Keratinocyte (primary cell): ENCODE measurements at regions not wholly inside any gene's neighbourhood (a gene's known extent, or its start where the extent isn't known, plus 50 kb on each side); places are given as distances from the start of the nearest gene placed in this dataset.
A peak's percentile ranks its signal among the peaks of the same experiment; 100 is the strongest.

Experiments used
- DNase-seq: peaks from one replicate; pipeline ENCODE4 v3.0.0-alpha.2; 2011; ENCODE audit warnings: low read depth, missing footprints, low spot score
- FAIRE-seq: peaks from 2 replicates; lab custom pipeline; 2011; peaks lifted over from hg19 to GRCh38; lab: Jason Lieb, UNC
- H2AFZ ChIP-seq: 2 replicates; pipeline ENCODE4 v1.6.0; 2012; ENCODE audit warnings: low read length, control low read depth, inconsistent platforms; ENCODE audit not compliant: control insufficient read depth
- H3K27ac ChIP-seq: 2 replicates; pipeline ENCODE4 v1.5.1; 2011; ENCODE audit warnings: low read length; ENCODE audit not compliant: control insufficient read depth, insufficient read depth
- H3K27me3 ChIP-seq: 3 replicates; pipeline ENCODE4 v1.6.0; 2011; ENCODE audit warnings: low read length; ENCODE audit not compliant: control insufficient read depth, insufficient read depth; ENCODE audit errors: extremely low read depth
- H3K36me3 ChIP-seq, 2 experiments: 2 replicates in 1 of 2; 3 replicates in 1 of 2; pipeline ENCODE4 v1.5.1; 2011; ENCODE audit warnings: low read length in 2 of 2, mild to moderate bottlenecking in 1 of 2; ENCODE audit not compliant: control insufficient read depth in 2 of 2, insufficient read depth in 2 of 2; ENCODE audit errors: extremely low read depth in 1 of 2
- H3K4me1 ChIP-seq: 3 replicates; pipeline ENCODE4 v1.5.1; 2011; ENCODE audit warnings: low read length; ENCODE audit not compliant: control insufficient read depth, insufficient read depth; ENCODE audit errors: extremely low read depth
- H3K4me2 ChIP-seq: 3 replicates; pipeline ENCODE4 v1.6.0; 2011; ENCODE audit warnings: low read depth, low read length; ENCODE audit not compliant: control insufficient read depth, insufficient read depth; ENCODE audit errors: extremely low read depth
- H3K4me3 ChIP-seq, 3 experiments: fragments of 200-600 bp in 1 of 3; sonication (generic) in 1 of 3; 2 replicates in 2 of 3; 3 replicates in 1 of 3; pipeline ENCODE4 v1.5.1; 2011 to 2016; ENCODE audit warnings: low read length in 3 of 3, mild to moderate bottlenecking in 3 of 3, control low read depth in 2 of 3, inconsistent platforms in 1 of 3, low read depth in 1 of 3, mixed read lengths in 1 of 3, mixed run types in 1 of 3, moderate library complexity in 1 of 3; ENCODE audit not compliant: control insufficient read depth in 2 of 3, insufficient read depth in 2 of 3; ENCODE audit errors: extremely low read depth in 1 of 3
- H3K79me2 ChIP-seq: 2 replicates; pipeline ENCODE4 v1.6.0; 2012; ENCODE audit warnings: low read length; ENCODE audit not compliant: control insufficient read depth, insufficient read depth
- H3K9ac ChIP-seq: 3 replicates; pipeline ENCODE4 v1.6.0; 2011; ENCODE audit warnings: low read length; ENCODE audit not compliant: control insufficient read depth, insufficient read depth; ENCODE audit errors: extremely low read depth
- H3K9me1 ChIP-seq: 3 replicates; pipeline ENCODE4 v1.6.0; 2011; ENCODE audit warnings: low read length; ENCODE audit not compliant: control insufficient read depth, insufficient read depth; ENCODE audit errors: extremely low read depth
- H3K9me3 ChIP-seq: 2 replicates; pipeline ENCODE4 v1.5.1; 2012; ENCODE audit warnings: low read depth, low read length; ENCODE audit not compliant: control insufficient read depth
- H4K20me1 ChIP-seq: 3 replicates; pipeline ENCODE4 v1.6.0; 2011; ENCODE audit warnings: low read length; ENCODE audit not compliant: control insufficient read depth, insufficient read depth; ENCODE audit errors: extremely low read depth
- EZH2 ChIP-seq: IDR thresholded peaks from one replicate; pipeline ENCODE4 v1.6.1; 2012; ENCODE audit warnings: inconsistent platforms, mild to moderate bottlenecking, low read length, moderate library complexity
- dilution Hi-C: fragments of 300-500 bp; cut with MboI; formaldehyde crosslinking; loops from one replicate; pipeline ENCODE4 v1.7.0; 2020; ENCODE audit warnings: low sequenced_read_pairs; ENCODE audit not compliant: extremely low pct_ligation_motif_present
- TF ChIP-seq, protein P1 (sequence below), 3 experiments: IDR thresholded peaks in 1 of 3; conservative IDR thresholded peaks in 1 of 3; optimal IDR thresholded peaks in 1 of 3; 2 replicates in 2 of 3; 3 replicates in 1 of 3; pipeline versions ENCODE3 to v1.5.1; 2011; ENCODE audit warnings: low read length in 3 of 3, mild to moderate bottlenecking in 3 of 3, moderate library complexity in 2 of 3, control low read depth in 1 of 3, inconsistent platforms in 1 of 3; ENCODE audit not compliant: insufficient read depth in 2 of 3; ENCODE audit errors: extremely low read depth in 1 of 3

GRCh38 chr10:36383349-36383748 is 741.3 kb upstream of the FZD8 start:
- dilution Hi-C loops = no loop called here
- FAIRE-seq = peak; percentile 29
- H3K9ac ChIP-seq = no peak overlapping the region

GRCh38 chr10:36381748-36382147 is 739.7 kb upstream of the FZD8 start:
- TF ChIP-seq EZH2 = no peak
- TF ChIP-seq, protein P1, sequence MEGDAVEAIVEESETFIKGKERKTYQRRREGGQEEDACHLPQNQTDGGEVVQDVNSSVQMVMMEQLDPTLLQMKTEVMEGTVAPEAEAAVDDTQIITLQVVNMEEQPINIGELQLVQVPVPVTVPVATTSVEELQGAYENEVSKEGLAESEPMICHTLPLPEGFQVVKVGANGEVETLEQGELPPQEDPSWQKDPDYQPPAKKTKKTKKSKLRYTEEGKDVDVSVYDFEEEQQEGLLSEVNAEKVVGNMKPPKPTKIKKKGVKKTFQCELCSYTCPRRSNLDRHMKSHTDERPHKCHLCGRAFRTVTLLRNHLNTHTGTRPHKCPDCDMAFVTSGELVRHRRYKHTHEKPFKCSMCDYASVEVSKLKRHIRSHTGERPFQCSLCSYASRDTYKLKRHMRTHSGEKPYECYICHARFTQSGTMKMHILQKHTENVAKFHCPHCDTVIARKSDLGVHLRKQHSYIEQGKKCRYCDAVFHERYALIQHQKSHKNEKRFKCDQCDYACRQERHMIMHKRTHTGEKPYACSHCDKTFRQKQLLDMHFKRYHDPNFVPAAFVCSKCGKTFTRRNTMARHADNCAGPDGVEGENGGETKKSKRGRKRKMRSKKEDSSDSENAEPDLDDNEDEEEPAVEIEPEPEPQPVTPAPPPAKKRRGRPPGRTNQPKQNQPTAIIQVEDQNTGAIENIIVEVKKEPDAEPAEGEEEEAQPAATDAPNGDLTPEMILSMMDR (optimal IDR thresholded peaks at IDR 0.05 in 1 of 3, IDR thresholded peaks at IDR 0.05 in 1 of 3, conservative IDR thresholded peaks at IDR 0.05 in 1 of 3; ENCODE audit: extremely low read depth in 1 of 3, insufficient read depth in 2 of 3, low read length in 3 of 3) = no peak
- no peak for FAIRE-seq
- dilution Hi-C loops = no loop called here

More at GRCh38 chr10:36383349-36383748, 741.3 kb upstream of the FZD8 start:
- no peaks in the 10 kb centered on the region for H3K9me3 ChIP-seq
- no peak overlapping the region for H2AFZ ChIP-seq
- TF ChIP-seq, protein P1 (optimal IDR thresholded peaks at IDR 0.05 in 1 of 3, IDR thresholded peaks at IDR 0.05 in 1 of 3, conservative IDR thresholded peaks at IDR 0.05 in 1 of 3; ENCODE audit: extremely low read depth in 1 of 3, insufficient read depth in 2 of 3, low read length in 3 of 3) = no peak
- no peaks in the 10 kb centered on the region for H3K27me3 ChIP-seq
- H4K20me1 ChIP-seq = no peaks in the 10 kb centered on the region
- H3K4me2 ChIP-seq = no peak overlapping the region
- no peaks in the 10 kb centered on the region for H3K36me3 ChIP-seq
- no peak for DNase-seq
- no peaks in the 10 kb centered on the region for H3K79me2 ChIP-seq
- no peaks in the 10 kb centered on the region for H3K9me1 ChIP-seq
- H3K4me1 ChIP-seq = no peaks in the 10 kb centered on the region
- H3K4me3 ChIP-seq = no peak overlapping the region
- no peak overlapping the region for H3K27ac ChIP-seq

More at GRCh38 chr10:36381748-36382147, 739.7 kb upstream of the FZD8 start:
- Histone ChIP-seq H2AFZ (no peak overlapping the region), H3K9ac (no peak overlapping the region), H3K27ac (no peak overlapping the region), H3K36me3 (no peaks in the 10 kb centered on the region), H4K20me1 (no peaks in the 10 kb centered on the region), H3K4me3 (no peak overlapping the region), H3K4me2 (no peak overlapping the region), H3K79me2 (no peaks in the 10 kb centered on the region), H3K9me1 (no peaks in the 10 kb centered on the region), H3K27me3 (no peaks in the 10 kb centered on the region), H3K9me3 (no peaks in the 10 kb centered on the region), H3K4me1 (no peaks in the 10 kb centered on the region)
- no peak for DNase-seq
